ENCODE measurements at regions not wholly inside any gene's neighbourhood (a gene's known extent, or its start where the extent isn't known, plus 50 kb on each side); places are given as distances from the start of the nearest gene placed in this dataset.

DNA sequence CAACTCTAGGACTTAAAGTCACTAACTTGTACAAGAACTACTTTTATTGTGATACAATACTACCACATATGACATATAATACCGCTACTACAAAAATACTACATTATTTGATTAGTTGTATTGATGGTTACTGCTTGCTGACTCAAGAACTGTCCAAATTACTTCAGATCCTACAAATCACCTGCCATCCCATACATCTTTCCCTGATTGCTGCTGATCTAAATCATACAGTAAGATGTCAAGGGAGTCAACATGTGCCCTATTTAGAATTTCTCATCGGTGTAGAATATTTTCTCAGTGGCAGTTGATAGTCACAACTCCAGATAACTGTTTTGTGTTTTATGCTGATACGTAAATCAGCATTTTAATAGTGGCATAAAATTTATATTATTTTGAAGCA lies 161.0 kb upstream of the DSEL start:
- TF ChIP-seq, protein P1, sequence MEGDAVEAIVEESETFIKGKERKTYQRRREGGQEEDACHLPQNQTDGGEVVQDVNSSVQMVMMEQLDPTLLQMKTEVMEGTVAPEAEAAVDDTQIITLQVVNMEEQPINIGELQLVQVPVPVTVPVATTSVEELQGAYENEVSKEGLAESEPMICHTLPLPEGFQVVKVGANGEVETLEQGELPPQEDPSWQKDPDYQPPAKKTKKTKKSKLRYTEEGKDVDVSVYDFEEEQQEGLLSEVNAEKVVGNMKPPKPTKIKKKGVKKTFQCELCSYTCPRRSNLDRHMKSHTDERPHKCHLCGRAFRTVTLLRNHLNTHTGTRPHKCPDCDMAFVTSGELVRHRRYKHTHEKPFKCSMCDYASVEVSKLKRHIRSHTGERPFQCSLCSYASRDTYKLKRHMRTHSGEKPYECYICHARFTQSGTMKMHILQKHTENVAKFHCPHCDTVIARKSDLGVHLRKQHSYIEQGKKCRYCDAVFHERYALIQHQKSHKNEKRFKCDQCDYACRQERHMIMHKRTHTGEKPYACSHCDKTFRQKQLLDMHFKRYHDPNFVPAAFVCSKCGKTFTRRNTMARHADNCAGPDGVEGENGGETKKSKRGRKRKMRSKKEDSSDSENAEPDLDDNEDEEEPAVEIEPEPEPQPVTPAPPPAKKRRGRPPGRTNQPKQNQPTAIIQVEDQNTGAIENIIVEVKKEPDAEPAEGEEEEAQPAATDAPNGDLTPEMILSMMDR (IDR thresholded peaks at IDR 0.05; ENCODE audit: low read length) = no peak
- TF ChIP-seq EZH2 (IDR thresholded peaks at IDR 0.05; ENCODE audit: borderline replicate concordance, low read length) = no peak

All from OCI-LY1 (cell line).